IMR-90 (cell line): ENCODE measurements at regions not wholly inside any gene's neighbourhood (a gene's known extent, or its start where the extent isn't known, plus 50 kb on each side); places are given as distances from the start of the nearest gene placed in this dataset.

Experiments used
- ATAC-seq: fragments of 200-7000 bp; cut with Tn5 transposase; 2 replicates; pipeline ENCODE4 v1.9.1; 2020; ENCODE audit warnings: low read depth, mild to moderate bottlenecking, moderate library complexity
- BruUV-seq: library from RNA; stranded (reverse); fragments of 400-500 nt; replicated peaks from 2 replicates; lab custom pipeline; 2021; lab: Mats Ljungman, UMichigan
- CTCF ChIA-PET: fragments of 300-600 bp; formaldehyde crosslinking; extraction: SDS; loops from one replicate; lab custom pipeline; 2021; ENCODE audit warnings: antibody characterized with exemption; lab: Yijun Ruan, JAX
- POLR2A ChIA-PET: fragments of 300-600 bp; sonication (Branson Sonifier 250); formaldehyde crosslinking; loops from one replicate; lab custom pipeline; 2022; ENCODE audit warnings: antibody characterized with exemption; ENCODE audit not compliant: unreplicated experiment; lab: Charles Lee
- DNase-seq: peaks from one replicate; pipeline ENCODE4 v3.0.0; 2013
- H2AFZ ChIP-seq: replicated peaks from 2 replicates; pipeline ENCODE3; 2013; ENCODE audit warnings: low read length, mild to moderate bottlenecking; ENCODE audit not compliant: poor library complexity
- H2AK5ac ChIP-seq: 2 replicates; pipeline ENCODE4 v1.6.1; 2013; ENCODE audit warnings: low read depth, low read length, inconsistent platforms
- H2AK9ac ChIP-seq: replicated peaks from 2 replicates; pipeline ENCODE3; 2013; ENCODE audit warnings: mild to moderate bottlenecking, low read depth, low read length, moderate library complexity; ENCODE audit not compliant: poor library complexity
- H2BK120ac ChIP-seq: 2 replicates; pipeline ENCODE4 v1.6.1; 2013; ENCODE audit warnings: low read depth, low read length, inconsistent platforms
- H2BK15ac ChIP-seq: 3 replicates; pipeline ENCODE4 v1.6.1; 2013; ENCODE audit warnings: low read depth, low read length, inconsistent platforms
- H2BK20ac ChIP-seq: 2 replicates; pipeline ENCODE4 v1.6.1; 2013; ENCODE audit warnings: low read depth, mild to moderate bottlenecking, inconsistent platforms, low read length, moderate library complexity
- H2BK5ac ChIP-seq: 2 replicates; pipeline ENCODE4 v1.6.1; 2013; ENCODE audit warnings: mild to moderate bottlenecking, low read depth, low read length, inconsistent platforms; ENCODE audit not compliant: poor library complexity, severe bottlenecking
- H3K14ac ChIP-seq: replicated peaks from 2 replicates; pipeline ENCODE4 v1.6.1; 2013; ENCODE audit warnings: low read depth, low read length, inconsistent platforms
- H3K18ac ChIP-seq: 2 replicates; pipeline ENCODE4 v1.6.1; 2013; ENCODE audit warnings: low read depth, low read length, control low read depth
- H3K23ac ChIP-seq: 2 replicates; pipeline ENCODE4 v1.6.1; 2013; ENCODE audit warnings: low read depth, low read length, inconsistent platforms
- H3K27ac ChIP-seq: 2 replicates; pipeline ENCODE4 v1.5.1; 2013; ENCODE audit warnings: mild to moderate bottlenecking, control low read depth, low read length; ENCODE audit not compliant: insufficient read depth
- H3K27me3 ChIP-seq: 2 replicates; pipeline ENCODE4 v1.6.1; 2013; ENCODE audit warnings: low read length; ENCODE audit not compliant: control insufficient read depth, insufficient read depth
- H3K36me3 ChIP-seq: 2 replicates; pipeline ENCODE4 v1.6.1; 2013; ENCODE audit warnings: low read length, mixed read lengths; ENCODE audit not compliant: control insufficient read depth, insufficient read depth
- H3K4ac ChIP-seq: 2 replicates; pipeline ENCODE4 v1.6.1; 2013; ENCODE audit warnings: low read depth, low read length, inconsistent platforms
- H3K4me1 ChIP-seq: 2 replicates; pipeline ENCODE4 v1.6.1; 2013; ENCODE audit warnings: low read length, mixed read lengths; ENCODE audit not compliant: control insufficient read depth, insufficient read depth
- H3K4me2 ChIP-seq: 2 replicates; pipeline ENCODE4 v1.6.1; 2013; ENCODE audit warnings: low read depth, mild to moderate bottlenecking, control low read depth, low read length, moderate library complexity
- H3K4me3 ChIP-seq: 2 replicates; pipeline ENCODE4 v1.5.1; 2013; ENCODE audit warnings: low read depth, mild to moderate bottlenecking, control low read depth, low read length, moderate library complexity; ENCODE audit not compliant: insufficient read depth
- H3K56ac ChIP-seq: 2 replicates; pipeline ENCODE4 v1.6.1; 2013; ENCODE audit warnings: low read length, inconsistent platforms; ENCODE audit not compliant: insufficient read depth; ENCODE audit errors: extremely low read depth
- H3K79me1 ChIP-seq, 2 experiments: 2 replicates each; pipeline ENCODE4 v1.6.1; 2013; ENCODE audit warnings: low read length in 2 of 2, inconsistent platforms in 1 of 2, low read depth in 1 of 2
- H3K9ac ChIP-seq: 2 replicates; pipeline ENCODE4 v1.6.1; 2013; ENCODE audit warnings: low read depth, low read length, control low read depth
- H3K9me1 ChIP-seq: 2 replicates; pipeline ENCODE4 v1.6.1; 2013; ENCODE audit warnings: low read length, inconsistent platforms; ENCODE audit not compliant: insufficient read depth
- H3K9me3 ChIP-seq: 2 replicates; pipeline ENCODE4 v1.6.1; 2013; ENCODE audit warnings: low read length; ENCODE audit not compliant: control insufficient read depth, insufficient read depth
- H4K20me1 ChIP-seq: 2 replicates; pipeline ENCODE4 v1.6.1; 2013; ENCODE audit warnings: low read length, inconsistent platforms; ENCODE audit not compliant: insufficient read depth
- H4K5ac ChIP-seq: 2 replicates; pipeline ENCODE4 v1.6.1; 2013; ENCODE audit warnings: mild to moderate bottlenecking, low read depth, low read length, control low read depth
- H4K8ac ChIP-seq, 2 experiments: 2 replicates each; pipeline ENCODE4 v1.6.1; 2013; ENCODE audit warnings: low read depth in 2 of 2, low read length in 2 of 2, control low read depth in 1 of 2, inconsistent platforms in 1 of 2
- H4K91ac ChIP-seq: 2 replicates; pipeline ENCODE4 v1.6.1; 2013; ENCODE audit warnings: low read depth, low read length, inconsistent platforms; ENCODE audit not compliant: insufficient read depth
- BHLHE40 ChIP-seq: fragments of 150-350 bp; IDR thresholded peaks from 2 replicates; pipeline ENCODE4 v1.6.1; 2016; ENCODE audit warnings: mild to moderate bottlenecking, low read depth, low read length
- CEBPB ChIP-seq: IDR thresholded peaks from 2 replicates; pipeline ENCODE4 v1.6.1; 2012; ENCODE audit warnings: low read depth, low read length, improper control_type of control experiment
- CHD1 ChIP-seq: IDR thresholded peaks from 2 replicates; pipeline ENCODE4 v1.6.1; 2012; ENCODE audit warnings: low read depth, low read length, improper control_type of control experiment
- CTCF ChIP-seq: conservative IDR thresholded peaks from 2 replicates; pipeline ENCODE4 v1.5.1; 2012; ENCODE audit warnings: mild to moderate bottlenecking, low read depth, low read length, improper control_type of control experiment
- ELK1 ChIP-seq: fragments of 150-350 bp; IDR thresholded peaks from 2 replicates; pipeline ENCODE4 v1.6.1; 2016; ENCODE audit warnings: low read depth, mild to moderate bottlenecking, low read length, moderate library complexity, borderline replicate concordance
- FOS ChIP-seq: fragments of 150-350 bp; IDR thresholded peaks from 2 replicates; pipeline ENCODE4 v1.6.1; 2016; ENCODE audit warnings: low read depth, low read length
- MAFK ChIP-seq: IDR thresholded peaks from 2 replicates; pipeline ENCODE4 v1.6.1; 2012; ENCODE audit warnings: low read depth, low read length, improper control_type of control experiment
- MAZ ChIP-seq: IDR thresholded peaks from 2 replicates; pipeline ENCODE4 v1.6.1; 2012; ENCODE audit warnings: low read depth, mild to moderate bottlenecking, low read length, improper control_type of control experiment, moderate library complexity, borderline replicate concordance
- MXI1 ChIP-seq: IDR thresholded peaks from 2 replicates; pipeline ENCODE4 v1.6.1; 2012; ENCODE audit warnings: low read depth, mild to moderate bottlenecking, low read length, moderate library complexity, borderline replicate concordance
- NFE2L2 ChIP-seq: fragments of 150-350 bp; IDR thresholded peaks from 2 replicates; pipeline ENCODE4 v1.6.1; 2016; ENCODE audit warnings: low read depth, mild to moderate bottlenecking, low read length
- POLR2A ChIP-seq: IDR thresholded peaks from 2 replicates; pipeline ENCODE4 v1.6.1; 2012; ENCODE audit warnings: mild to moderate bottlenecking, low read depth, low read length
- RAD21 ChIP-seq: IDR thresholded peaks from 2 replicates; pipeline ENCODE4 v1.6.1; 2012; ENCODE audit warnings: low read length, improper control_type of control experiment
- RCOR1 ChIP-seq: IDR thresholded peaks from 2 replicates; pipeline ENCODE4 v1.6.1; 2012; ENCODE audit warnings: mild to moderate bottlenecking, low read length, improper control_type of control experiment; ENCODE audit not compliant: insufficient replicate concordance
- RFX5 ChIP-seq: IDR thresholded peaks from 2 replicates; pipeline ENCODE4 v1.8.0; 2012; ENCODE audit warnings: low read depth, mild to moderate bottlenecking, low read length, moderate library complexity
- SMC3 ChIP-seq: fragments of 150-350 bp; IDR thresholded peaks from 2 replicates; pipeline ENCODE4 v1.6.1; 2016; ENCODE audit warnings: low read depth, mild to moderate bottlenecking, antibody characterized with exemption, low read length, moderate library complexity
- USF2 ChIP-seq: fragments of 150-350 bp; IDR thresholded peaks from 2 replicates; pipeline ENCODE4 v1.6.1; 2017; ENCODE audit warnings: mild to moderate bottlenecking, antibody characterized with exemption, low read length, low read depth
- WGBS, 2 experiments: methylation state at CpG; one replicate each; pipeline versions ENCODE4 v1.1.5 to v1.1.7; 2013; ENCODE audit warnings: missing lambda C conversion rate in 2 of 2; ENCODE audit not compliant: insufficient read length in 1 of 2; ENCODE audit errors: extremely low coverage in 2 of 2; 5-methylcytosine and 5-hydroxymethylcytosine counted together
- dilution Hi-C: fragments of 300-500 bp; cut with HindIII; formaldehyde crosslinking; loops from one replicate; pipeline ENCODE4 v1.14.3; 2018; ENCODE audit warnings: low sequenced_read_pairs; ENCODE audit not compliant: unreplicated experiment
- in situ Hi-C: fragments of 300-500 bp; cut with MboI; formaldehyde crosslinking; loops from 3 replicates; pipeline ENCODE4 v1.14.3; 2019; ENCODE audit warnings: low sequenced_read_pairs, inconsistent platforms, mixed read lengths
- intact Hi-C: fragments of 100-400 bp; cut with micrococcal nuclease; formaldehyde crosslinking; loops from 2 replicates; pipeline ENCODE4 v1.10.0; 2022

GRCh38 chr5:31023105-31023504 lies 170.4 kb upstream of the CDH6 start:
- Histone ChIP-seq H4K8ac (no peak overlapping the region), H3K4me1 (peaks cover 2% of the 10 kb centered on the region; the same call in 1 of the 2 replicates), H3K9me3 (no peaks in the 10 kb centered on the region), H4K91ac (no peak overlapping the region), H3K4ac (no peak overlapping the region), H2AFZ (no peak overlapping the region), H2BK5ac (peak overlapping the region; percentile 87), H4K20me1 (no peaks in the 10 kb centered on the region), H3K18ac (peak overlapping the region; percentile 38; the same call in 1 of the 2 replicates), H3K4me3 (no peak overlapping the region), H3K9me1 (peaks cover 9% of the 10 kb centered on the region), H3K56ac (no peak overlapping the region), H2AK5ac (no peak overlapping the region; the same call in 1 of the 2 replicates), H3K9ac (no peak overlapping the region), H3K27me3 (no peaks in the 10 kb centered on the region), H3K14ac (no peak overlapping the region), H3K27ac (no peak overlapping the region), H3K79me1 (no peaks in the 10 kb centered on the region), H3K4me2 (peak overlapping the region; percentile 60; the same call in 1 of the 2 replicates), H4K5ac (no peak overlapping the region), H2BK20ac (peak overlapping the region; percentile 13; the same call in 1 of the 2 replicates), H3K23ac (no peak overlapping the region), H2BK15ac (no peak overlapping the region), H3K36me3 (no peaks in the 10 kb centered on the region), H2BK120ac (0 out of 2 replicates have a peak overlapping the region, but pooled peaks have one; percentile 1), H2AK9ac (no peak overlapping the region)
- intact Hi-C loops (loop anchor here (1.0 kb wide), 1 partner anchor 171 kb away; no protein-coding TSS in a partner anchor), dilution Hi-C loops (no loop called here), in situ Hi-C loops (no loop called here)
- no TSS peak for BruUV-seq
- ChIA-PET POLR2A (no interaction called here), CTCF (interaction anchor here (1.1 kb wide), 1 partner anchor 12 kb away, joined by 4 read pairs; no protein-coding TSS in a partner anchor)
- TF ChIP-seq MXI1 (no peak), BHLHE40 (no peak), RAD21 (no peak), RCOR1 (no peak), MAFK (peak; percentile 44; the same call in 1 of the 2 replicates), RFX5 (no peak), CEBPB (peak; percentile 85), POLR2A (no peak), NFE2L2 (no peak), SMC3 (peak; percentile 5; the same call in 1 of the 2 replicates), USF2 (no peak), FOS (peak; percentile 74), CTCF (no peak), MAZ (no peak), ELK1 (no peak), CHD1 (no peak)
- no CpG with 5 or more reads among the region's 3 CpGs for WGBS, 2 experiments
- ATAC-seq (peak; percentile 67), DNase-seq (peak; percentile 90)
